Fibroblast of the aortic adventitia (primary cell): ENCODE measurements at regions not wholly inside any gene's neighbourhood (a gene's known extent, or its start where the extent isn't known, plus 50 kb on each side); places are given as distances from the start of the nearest gene placed in this dataset.

ENCODE experiments used
- DNase-seq: peaks from one replicate; pipeline ENCODE4 v3.0.0-alpha.2; 2010; ENCODE audit warnings: low read depth
- H3K4me3 ChIP-seq: 2 replicates; pipeline ENCODE4 v1.5.1; 2011; ENCODE audit warnings: low read depth, mild to moderate bottlenecking, control low read depth, low read length, moderate library complexity
- TF ChIP-seq, protein P1 (sequence below): IDR thresholded peaks from 2 replicates; pipeline ENCODE4 v1.5.1; 2011; ENCODE audit warnings: mild to moderate bottlenecking, low read length, control low read depth, inconsistent platforms; ENCODE audit not compliant: insufficient read depth

DNA sequence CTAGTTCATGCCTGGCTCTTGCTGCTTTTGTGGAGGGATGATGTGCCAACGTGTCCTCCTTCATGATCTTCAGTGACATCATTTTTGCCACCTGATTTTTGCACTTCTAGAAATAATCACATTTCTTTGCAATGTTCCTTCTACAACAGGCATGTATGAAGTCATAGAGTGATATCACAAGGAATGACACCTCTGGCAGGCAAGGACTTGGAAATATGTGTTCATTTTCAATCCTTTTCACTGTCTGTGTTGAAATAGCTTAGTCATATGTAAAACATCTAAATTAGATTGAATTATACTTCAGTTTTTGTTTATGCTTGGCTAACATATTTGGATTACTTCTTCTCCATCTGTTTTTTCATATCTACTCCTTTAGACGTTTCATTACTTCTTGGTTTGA is 221.2 kb upstream of the STK26 start:
- TF ChIP-seq, protein P1, sequence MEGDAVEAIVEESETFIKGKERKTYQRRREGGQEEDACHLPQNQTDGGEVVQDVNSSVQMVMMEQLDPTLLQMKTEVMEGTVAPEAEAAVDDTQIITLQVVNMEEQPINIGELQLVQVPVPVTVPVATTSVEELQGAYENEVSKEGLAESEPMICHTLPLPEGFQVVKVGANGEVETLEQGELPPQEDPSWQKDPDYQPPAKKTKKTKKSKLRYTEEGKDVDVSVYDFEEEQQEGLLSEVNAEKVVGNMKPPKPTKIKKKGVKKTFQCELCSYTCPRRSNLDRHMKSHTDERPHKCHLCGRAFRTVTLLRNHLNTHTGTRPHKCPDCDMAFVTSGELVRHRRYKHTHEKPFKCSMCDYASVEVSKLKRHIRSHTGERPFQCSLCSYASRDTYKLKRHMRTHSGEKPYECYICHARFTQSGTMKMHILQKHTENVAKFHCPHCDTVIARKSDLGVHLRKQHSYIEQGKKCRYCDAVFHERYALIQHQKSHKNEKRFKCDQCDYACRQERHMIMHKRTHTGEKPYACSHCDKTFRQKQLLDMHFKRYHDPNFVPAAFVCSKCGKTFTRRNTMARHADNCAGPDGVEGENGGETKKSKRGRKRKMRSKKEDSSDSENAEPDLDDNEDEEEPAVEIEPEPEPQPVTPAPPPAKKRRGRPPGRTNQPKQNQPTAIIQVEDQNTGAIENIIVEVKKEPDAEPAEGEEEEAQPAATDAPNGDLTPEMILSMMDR: no peak
- no peak overlapping the region for H3K4me3 ChIP-seq
- DNase-seq: no peak

DNA sequence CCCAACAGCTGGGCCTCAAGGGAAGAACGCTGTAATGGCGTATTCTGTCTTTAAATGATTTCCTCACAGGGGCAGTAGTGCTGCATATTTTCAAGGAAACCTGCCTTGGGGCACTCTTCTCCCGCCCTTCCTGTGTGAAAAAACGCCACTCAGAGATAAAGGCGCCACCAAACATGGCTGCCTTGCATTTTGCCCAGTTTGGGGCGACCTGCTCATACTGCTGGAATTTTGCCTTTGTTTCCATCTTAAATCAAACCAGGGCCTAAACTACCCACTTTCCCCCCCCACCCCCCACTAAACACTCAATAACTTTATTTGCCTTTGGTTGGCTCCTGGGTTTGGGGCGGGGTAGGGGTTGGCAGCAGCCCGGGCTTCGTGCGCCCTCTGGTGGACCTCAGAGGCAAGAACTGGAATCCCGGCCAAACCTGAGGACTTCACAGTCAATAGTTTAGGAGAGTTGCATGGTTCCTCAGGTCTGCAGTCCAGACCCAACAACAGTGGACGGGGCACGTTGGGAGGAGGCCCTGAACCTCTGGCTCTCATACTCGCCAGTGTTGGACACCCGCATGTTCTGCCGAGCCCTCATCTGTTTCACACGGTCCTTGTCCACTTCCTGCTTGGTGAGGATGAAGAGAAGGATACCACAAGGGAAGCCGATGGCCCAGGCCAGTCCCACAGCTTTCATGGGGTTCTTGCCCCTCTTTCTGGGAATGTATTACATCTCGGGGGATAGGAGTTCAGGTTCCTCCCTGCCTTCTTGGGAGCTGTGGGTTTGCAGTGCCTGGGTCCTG is 220.1 kb upstream of the STK26 start:
- TF ChIP-seq, protein P1: peak; percentile 79
- peak overlapping the region; percentile 55 for H3K4me3 ChIP-seq
- DNase-seq: peak; percentile 90

DNA sequence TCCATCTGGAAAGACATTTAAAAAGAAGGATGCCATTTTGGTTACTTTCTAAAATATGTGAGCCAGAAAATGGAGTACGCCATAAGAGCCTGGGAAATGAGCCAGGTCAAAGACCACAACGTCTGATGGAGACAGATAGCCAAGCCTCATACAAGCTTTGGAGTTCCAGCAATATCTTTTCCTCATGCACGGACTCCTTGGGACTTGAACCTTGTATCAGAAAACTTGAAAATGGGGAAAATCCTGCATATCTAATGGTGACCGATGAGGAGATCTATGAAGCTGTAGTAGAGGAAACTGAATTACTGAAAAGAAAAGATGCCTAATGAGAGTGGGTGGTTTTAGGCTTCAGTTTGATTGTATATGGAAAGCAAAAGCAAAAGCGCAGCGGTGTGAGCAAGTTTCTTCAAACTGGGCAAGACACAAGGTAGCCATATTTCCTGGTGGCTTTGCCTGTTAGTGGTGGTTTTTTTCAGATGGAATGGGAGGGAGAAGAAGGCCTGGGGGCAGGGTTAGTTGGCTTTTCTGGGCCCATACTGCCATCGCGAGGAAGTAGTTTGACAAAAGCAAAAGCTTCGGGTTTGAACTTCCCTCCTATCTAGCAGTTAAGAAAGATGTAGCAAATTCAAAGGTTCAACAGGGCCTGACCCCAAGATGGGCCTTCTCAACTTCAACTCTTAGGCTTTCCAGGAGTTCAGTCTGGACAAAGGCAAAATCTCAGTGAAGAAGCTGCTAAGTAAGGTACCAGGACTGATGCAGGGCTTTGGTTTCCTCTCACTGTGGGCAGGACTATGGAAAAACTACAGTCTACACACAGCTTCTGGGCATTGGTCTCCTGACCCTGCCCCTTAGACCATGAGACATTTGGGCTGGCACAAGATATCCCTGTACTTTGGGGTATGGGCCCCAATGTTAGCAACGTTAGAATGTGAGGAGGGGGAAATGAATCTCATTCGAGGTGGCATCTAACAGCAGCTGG is 210.0 kb upstream of the STK26 start:
- DNase-seq: peak; percentile 93
- peak overlapping the region; percentile 66 for H3K4me3 ChIP-seq
- TF ChIP-seq, protein P1: peak; percentile 49

DNA sequence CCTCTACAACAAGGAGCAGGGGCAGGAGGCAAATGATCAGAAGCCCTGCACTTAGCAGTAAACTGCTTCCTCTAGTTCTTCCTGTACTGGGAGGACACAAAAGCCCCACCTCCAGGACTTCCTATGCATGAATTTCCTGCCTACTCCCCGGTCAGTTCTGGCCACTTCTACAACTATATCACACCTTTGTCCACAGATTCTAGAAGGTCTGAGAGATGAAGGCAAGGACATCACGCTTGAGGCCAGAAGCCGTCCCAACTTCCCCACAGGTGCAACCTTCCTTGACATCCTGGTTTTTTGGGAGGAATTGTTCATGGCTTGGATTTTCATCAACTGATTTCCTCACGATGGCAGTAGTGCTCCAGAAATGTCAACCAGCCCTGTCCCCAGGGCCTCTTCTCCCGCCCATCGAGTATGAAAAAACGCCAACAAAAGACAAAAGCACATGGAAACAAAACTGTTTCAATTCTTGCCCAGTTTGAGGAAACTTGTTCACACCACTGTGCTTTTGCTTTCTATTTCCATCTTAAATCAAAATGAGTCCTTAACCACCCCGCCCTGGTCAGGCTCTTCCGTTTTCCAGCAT is 206.5 kb upstream of the STK26 start:
- peak overlapping the region; percentile 52 for H3K4me3 ChIP-seq
- TF ChIP-seq, protein P1: peak; percentile 42
- DNase-seq: peak; percentile 91

- H3K4me3 ChIP-seq: no peak overlapping the region
- DNase-seq: no peak
- TF ChIP-seq, protein P1: no peak
These were observed 204.7 kb upstream of the STK26 start for GRCh38 chrX:131818297-131818936.
